ENCODE measurements at regions not wholly inside any gene's neighbourhood (a gene's known extent, or its start where the extent isn't known, plus 50 kb on each side); places are given as distances from the start of the nearest gene placed in this dataset.

GRCh38 chr21:35328856-35329455 lies 279.9 kb upstream of the RUNX1 start (continued):
- TF ChIP-seq AHDC1 (CRISPR knock-in tag; IDR thresholded peaks at IDR 0.05; ENCODE audit: borderline replicate concordance) (no peak), TGIF2 (CRISPR knock-in tag; IDR thresholded peaks at IDR 0.05) (no peak), ZNF552 (CRISPR knock-in tag; IDR thresholded peaks at IDR 0.05; ENCODE audit: borderline replicate concordance) (no peak), PRDM15 (CRISPR knock-in tag; IDR thresholded peaks at IDR 0.05) (no peak), ZHX2 (IDR thresholded peaks at IDR 0.05; ENCODE audit: low read depth) (no peak), ZHX2 (CRISPR knock-in tag; IDR thresholded peaks at IDR 0.05; ENCODE audit: borderline replicate concordance) (no peak), MXD1 (CRISPR knock-in tag; IDR thresholded peaks at IDR 0.05) (no peak)

All from HepG2 (cell line).